Activated T-cell treated with anti-CD3 and anti-CD28 coated beads for 1 hour (primary cell): ENCODE measurements at regions not wholly inside any gene's neighbourhood (a gene's known extent, or its start where the extent isn't known, plus 50 kb on each side); places are given as distances from the start of the nearest gene placed in this dataset.

Source experiments
- DNase-seq: peaks from one replicate; pipeline ENCODE4 v3.0.0-alpha.2; 2020; ENCODE audit warnings: low read depth

DNA sequence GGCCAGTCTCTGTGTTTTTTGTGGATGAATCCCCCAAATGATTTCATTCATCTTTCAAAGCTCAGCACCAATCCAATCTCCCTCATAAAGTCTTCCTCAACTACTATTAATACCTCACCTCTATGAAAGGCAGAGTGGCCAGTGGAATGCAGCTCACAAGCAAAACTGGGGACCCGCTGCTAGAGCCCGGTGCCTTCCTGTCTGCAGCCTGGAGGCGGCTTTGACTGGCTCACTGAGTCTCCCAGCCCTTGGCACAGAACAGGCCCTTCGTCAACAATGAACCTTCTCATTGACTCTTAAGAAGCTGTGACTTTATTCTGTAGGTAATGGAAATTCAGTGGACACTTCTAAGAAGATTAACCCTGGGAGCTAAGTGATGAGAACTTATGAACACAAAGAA lies 86.8 kb upstream of the RAB4A start:
- DNase-seq: no peak

GRCh38 chr1:229185963-229186362 lies 84.9 kb upstream of the RAB4A start:
- DNase-seq: no peak

DNA sequence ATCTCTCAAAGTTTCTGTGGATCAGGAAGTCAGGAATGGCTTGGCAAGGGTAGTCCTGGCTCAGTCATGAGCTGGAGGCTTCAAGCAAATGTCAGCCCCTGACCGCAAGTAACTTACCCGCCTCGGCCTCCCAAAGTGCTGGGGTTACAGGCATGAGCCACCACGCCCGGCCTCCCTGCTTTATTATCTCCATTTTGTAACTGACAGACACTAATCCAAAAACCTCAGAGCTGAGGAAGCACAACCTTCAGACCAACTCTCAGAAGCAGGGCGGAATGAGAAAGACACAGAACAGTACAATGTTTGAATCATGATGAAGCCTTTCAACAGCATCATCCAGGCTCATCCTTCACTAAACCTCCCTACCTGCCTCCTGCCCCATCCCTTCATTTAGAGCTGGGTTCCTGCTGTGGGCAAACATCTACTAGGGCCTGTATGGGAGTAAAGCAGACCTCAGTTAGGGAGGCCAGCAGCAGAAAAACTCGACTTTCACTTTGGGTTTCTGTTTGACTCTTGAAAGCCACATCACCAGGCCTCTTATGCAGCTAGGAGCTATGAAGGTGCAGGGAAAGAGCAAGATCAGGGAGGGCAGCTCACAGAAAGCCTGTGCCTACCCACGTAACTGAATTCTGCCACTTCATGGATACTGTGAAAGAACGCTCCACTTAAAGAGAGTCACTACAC lies 84.4 kb upstream of the RAB4A start:
- no peak for DNase-seq

DNA sequence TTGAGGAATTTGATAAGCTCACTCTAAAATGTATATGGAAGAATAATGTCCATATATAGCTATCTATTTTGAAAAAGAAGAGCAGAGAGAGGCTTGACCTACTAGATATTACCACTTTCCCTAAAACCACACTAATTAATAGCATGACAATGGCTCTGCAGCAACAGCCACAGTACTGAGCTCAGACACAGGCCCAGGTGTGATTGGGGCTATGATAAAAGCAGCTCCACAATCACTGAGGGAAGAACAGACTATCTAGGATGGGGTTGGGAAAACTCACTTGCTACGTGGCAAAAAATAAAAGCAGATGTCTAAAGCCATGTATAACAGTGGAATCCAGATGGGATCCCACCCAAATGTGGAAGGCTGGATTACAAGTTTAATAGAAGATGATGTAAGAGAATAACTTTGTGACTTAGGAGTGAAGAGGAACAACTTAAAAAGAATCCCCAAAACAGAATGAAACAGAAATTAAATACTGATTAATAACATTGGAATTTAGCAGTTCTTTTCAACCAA lies 80.8 kb upstream of the RAB4A start:
- no peak for DNase-seq

GRCh38 chr1:229191066-229191674 lies 79.7 kb upstream of the RAB4A start:
- DNase-seq: no peak

- DNase-seq: no peak
Measured at GRCh38 chr1:229192031-229192430, 78.9 kb upstream of the RAB4A start.

DNA sequence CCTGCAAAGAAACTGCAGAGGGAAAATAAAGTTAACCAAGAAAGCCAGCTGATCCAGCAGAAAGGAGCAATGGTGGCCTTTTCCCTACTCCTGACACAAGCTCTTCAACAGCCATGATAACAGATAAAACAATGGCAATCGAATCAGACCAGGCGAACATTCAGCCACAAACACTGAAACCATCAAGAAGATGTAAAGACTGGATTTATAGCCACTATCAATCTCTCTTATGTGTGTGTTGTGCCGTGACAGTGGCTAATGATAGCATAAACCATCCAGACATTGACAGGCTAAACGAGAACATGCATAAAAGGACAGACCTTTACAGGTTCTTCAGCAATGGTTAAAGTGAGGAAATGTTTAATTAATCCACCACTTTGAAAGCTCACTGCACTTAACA lies 78.1 kb upstream of the RAB4A start:
- no peak for DNase-seq

GRCh38 chr1:229194096-229194495 lies 76.8 kb upstream of the RAB4A start:
- DNase-seq: no peak

DNA sequence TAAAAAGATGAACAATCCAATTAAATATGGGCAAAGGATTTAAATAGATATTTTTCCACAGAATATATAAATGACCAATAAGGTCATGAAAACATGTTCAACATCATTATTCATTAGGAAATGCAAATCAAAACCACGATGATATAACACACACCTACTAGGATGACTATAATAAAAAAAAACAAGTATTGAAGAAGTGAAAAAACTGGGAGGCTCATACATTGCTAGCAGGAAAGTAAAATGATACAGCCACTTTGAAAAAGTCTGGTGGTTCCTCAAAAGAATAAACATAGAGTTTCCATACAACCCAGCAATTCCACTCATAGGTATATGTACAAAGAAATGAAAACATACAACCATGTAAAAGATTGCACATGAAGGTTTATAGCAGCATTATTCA lies 75.7 kb upstream of the RAB4A start:
- DNase-seq: no peak

DNA sequence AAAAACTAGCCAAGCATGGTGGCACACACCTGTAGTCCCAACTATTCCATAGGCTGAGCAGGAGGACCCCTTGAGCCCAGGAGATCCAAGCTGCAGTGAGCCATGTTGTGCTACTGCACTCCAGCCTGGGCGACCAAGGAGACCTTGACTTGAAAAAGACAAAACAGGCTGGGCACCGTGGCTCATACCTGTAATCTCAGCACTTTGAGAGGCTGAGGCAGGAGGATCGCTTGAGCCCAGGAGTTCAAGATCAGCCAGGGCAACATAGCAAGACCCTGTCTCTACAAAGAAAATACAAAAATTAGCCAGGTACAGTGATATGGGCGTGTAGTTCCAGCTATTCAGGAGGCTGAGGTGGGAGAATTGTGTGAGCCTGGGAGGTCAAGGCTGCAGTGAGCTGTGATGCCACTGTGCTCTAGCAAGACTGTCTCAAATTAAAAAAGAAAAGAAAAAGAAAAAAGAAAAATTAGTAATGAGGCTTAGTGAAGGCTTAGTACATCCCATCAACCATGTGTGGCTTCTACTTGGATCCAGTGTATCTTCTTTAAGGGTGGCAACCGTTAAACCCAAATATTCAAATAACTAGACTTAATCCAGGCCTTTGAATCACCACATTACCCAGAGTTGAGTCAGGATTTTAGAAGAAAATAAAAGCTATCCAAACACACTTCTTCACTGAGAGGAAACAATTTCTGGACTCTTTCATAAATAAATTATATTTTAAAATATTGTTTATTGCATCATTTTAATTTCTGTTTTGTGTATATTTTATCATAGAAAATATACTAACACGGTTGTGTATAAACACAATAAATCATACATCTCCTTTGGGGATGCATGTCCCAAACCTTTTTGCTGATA lies 74.3 kb upstream of the RAB4A start:
- no peak for DNase-seq

- no peak for DNase-seq
Measured at GRCh38 chr1:229197265-229197585, 73.7 kb upstream of the RAB4A start.

- no peak for DNase-seq
Measured at GRCh38 chr1:229199261-229200243, 71.4 kb upstream of the RAB4A start.

GRCh38 chr1:229203030-229203751 lies 67.7 kb upstream of the RAB4A start:
- DNase-seq: no peak

DNA sequence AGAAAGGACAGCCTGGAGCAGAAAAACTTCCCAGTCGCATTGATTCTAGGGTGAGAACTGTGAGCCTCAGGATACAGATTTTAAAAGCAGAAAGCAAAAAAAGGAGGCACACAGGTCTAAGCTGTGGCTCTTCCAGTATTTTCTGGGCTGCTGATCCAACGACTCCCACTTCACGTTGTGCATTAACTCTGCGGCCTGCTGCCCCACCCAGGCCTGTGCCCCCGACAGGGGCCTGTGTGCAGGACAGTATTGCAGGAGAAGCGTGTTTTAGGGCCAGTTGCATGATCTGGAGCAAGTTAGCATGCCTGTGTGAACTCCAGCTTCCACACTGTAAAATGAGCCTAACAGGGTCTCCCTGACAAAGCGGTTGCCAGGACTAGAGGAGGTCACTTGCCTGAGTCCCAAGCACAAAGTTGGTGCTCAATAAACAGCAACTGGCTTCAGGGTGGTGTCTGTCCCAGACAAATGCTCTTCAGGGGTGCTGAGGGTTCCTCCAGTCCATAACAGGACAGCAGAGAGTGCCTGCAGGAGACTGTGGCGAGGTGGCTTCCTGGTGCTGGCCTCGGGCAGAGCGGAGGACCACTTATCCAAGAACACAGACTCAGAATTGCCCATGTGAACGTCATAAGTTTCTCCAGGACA lies 66.8 kb upstream of the RAB4A start:
- DNase-seq: no peak

DNA sequence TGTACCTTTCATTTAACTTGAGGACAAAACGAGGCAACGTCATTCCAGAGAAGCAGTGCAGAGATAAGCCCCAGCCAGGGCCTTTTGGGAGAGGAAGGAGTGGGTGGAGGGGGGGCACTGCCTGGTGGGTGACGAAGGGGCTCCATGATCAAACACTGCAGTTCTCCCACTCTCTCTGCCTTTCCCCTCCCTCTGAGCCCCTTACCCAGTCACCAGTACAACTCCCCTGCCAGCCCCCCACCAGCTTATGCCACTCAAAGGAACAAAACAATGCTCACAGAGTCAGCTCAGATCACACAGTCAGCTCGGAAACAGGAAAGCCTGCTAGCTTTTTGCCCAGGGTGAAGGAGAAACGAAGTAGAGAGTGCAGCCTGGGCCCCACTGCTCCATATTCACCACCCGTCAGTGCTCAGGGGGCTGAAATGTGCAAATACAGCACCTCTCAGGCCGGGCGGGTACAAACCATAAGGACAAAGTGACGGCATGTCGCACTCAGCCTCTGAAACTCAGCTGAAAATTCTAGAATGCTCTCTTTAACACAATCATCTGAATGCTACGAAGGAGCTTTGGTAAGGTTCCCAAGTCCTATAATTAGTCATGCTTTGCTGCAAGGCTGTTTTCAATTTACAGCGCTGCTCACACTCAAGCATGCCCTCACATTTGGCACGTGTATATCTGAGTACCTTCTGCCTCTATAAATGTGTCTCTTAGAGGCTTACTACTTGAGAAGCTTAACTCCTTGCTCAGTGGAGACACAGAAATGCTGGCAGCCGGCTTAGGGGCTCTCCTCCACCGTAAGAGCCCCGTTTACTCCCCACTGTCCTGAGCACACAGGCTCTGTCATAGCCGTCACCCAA lies 65.8 kb upstream of the RAB4A start:
- no peak for DNase-seq

DNA sequence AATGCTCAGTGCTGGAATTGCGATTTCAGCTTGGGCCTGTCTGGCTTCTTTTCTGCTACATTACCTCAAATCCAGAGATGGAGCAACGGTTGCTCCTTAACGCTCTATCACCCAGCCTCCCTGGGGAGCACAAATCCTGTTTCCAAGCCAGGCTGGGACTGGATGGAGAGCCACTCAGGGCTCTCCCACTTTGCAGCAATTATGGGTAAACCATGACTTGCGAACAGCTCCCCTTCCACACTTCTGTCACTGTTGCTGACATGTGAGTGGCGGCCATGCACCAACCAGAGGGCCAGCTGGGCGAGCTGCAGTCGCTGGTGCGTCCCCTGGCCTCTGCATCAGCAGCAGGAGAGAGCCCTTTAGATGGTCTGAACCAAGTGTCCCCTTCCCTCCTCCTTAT lies 65.1 kb upstream of the RAB4A start:
- no peak for DNase-seq

- no peak for DNase-seq
Measured at GRCh38 chr1:229207916-229208315, 63.0 kb upstream of the RAB4A start.

DNA sequence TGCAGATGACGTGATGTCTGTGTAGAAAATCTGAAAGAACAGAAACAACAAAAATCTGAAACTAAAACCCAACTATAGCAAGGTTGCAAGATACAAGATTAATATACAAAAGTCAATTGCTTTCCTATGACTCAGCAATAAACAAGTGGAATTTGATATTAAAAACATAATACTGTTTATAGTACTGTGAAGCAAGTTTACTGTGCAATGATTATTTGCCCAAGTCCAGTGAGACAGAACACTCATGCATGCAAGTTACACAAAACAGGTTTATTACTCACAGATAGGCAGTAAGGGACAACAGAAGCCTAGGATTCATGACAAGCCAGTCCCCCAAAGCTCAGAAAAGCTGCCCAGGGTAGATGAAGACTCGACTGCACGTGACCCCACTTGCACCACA lies 62.4 kb upstream of the RAB4A start:
- DNase-seq: no peak

DNA sequence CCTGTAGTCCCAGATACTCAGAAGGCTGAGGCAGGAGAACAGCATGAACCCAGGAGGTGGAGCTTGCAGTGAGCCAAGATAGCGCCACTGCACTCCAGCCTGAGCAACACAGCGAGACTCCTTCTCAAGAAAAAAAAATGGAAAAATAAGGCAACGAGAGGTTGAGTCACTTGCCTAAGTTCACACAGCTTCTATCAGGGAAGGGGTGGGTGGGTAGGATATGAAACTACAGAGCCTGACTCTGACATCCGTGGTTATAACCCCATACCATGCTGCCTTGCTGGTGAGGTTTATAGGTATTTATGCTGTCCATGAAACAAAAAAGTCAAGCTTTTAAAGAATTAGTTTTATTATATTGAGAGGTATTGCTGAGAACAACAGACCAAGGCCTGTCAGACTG lies 61.5 kb upstream of the RAB4A start:
- no peak for DNase-seq

- no peak for DNase-seq
Measured at GRCh38 chr1:229209816-229210215, 61.1 kb upstream of the RAB4A start.
